CD14-positive monocyte (primary cell): ENCODE measurements at regions not wholly inside any gene's neighbourhood (a gene's known extent, or its start where the extent isn't known, plus 50 kb on each side); places are given as distances from the start of the nearest gene placed in this dataset.

ENCODE experiments used
- DNase-seq, 3 donors: peaks; one replicate each; pipeline ENCODE4 v3.0.0-alpha.2; 2011 to 2022
- H2AFZ ChIP-seq: 2 replicates; pipeline ENCODE4 v1.6.0; 2012; ENCODE audit warnings: mild to moderate bottlenecking, low read depth, low read length, inconsistent platforms; ENCODE audit not compliant: insufficient read depth, poor library complexity, severe bottlenecking
- H3K27ac ChIP-seq, 2 donors: 1 replicate in 1 of 2; 2 replicates in 1 of 2; pipeline ENCODE4 v1.5.1; 2012 to 2013; ENCODE audit warnings: low read length in 2 of 2, control low read depth in 1 of 2, inconsistent platforms in 1 of 2, low read depth in 1 of 2, mild to moderate bottlenecking in 1 of 2
- H3K27me3 ChIP-seq, 2 donors: one replicate each; pipeline versions ENCODE4 v1.6.0 to v1.6.1; 2011 to 2013; ENCODE audit warnings: low read length in 2 of 2; ENCODE audit not compliant: control insufficient read depth in 2 of 2, insufficient read depth in 2 of 2
- H3K36me3 ChIP-seq, 2 donors: replicated peaks in 1 of 2; 1 replicate in 1 of 2; 2 replicates in 1 of 2; pipeline versions ENCODE4 v1.5.1 to v1.6.1; 2012 to 2013; ENCODE audit warnings: low read length in 2 of 2, control low read depth in 1 of 2, inconsistent platforms in 1 of 2, mild to moderate bottlenecking in 1 of 2; ENCODE audit not compliant: insufficient read depth in 2 of 2, control insufficient read depth in 1 of 2
- H3K4me1 ChIP-seq, 2 donors: 1 replicate in 1 of 2; 2 replicates in 1 of 2; pipeline versions ENCODE4 v1.5.1 to v1.6.1; 2012 to 2013; ENCODE audit warnings: low read length in 2 of 2, control low read depth in 1 of 2, inconsistent platforms in 1 of 2, mild to moderate bottlenecking in 1 of 2, moderate library complexity in 1 of 2; ENCODE audit not compliant: insufficient read depth in 2 of 2, control insufficient read depth in 1 of 2
- H3K4me2 ChIP-seq: replicated peaks from 2 replicates; pipeline ENCODE3; 2012; ENCODE audit warnings: low read length, moderate library complexity, mild to moderate bottlenecking; ENCODE audit not compliant: poor library complexity, severe bottlenecking; ENCODE audit errors: extremely low read depth
- H3K4me3 ChIP-seq, 3 experiments: fragments of 200-600 bp in 1 of 3; sonication (generic) in 1 of 3; replicated peaks in 1 of 3; 1 replicate in 2 of 3; 2 replicates in 1 of 3; pipeline ENCODE4 v1.5.1; 2011 to 2013; ENCODE audit warnings: low read length in 3 of 3, mild to moderate bottlenecking in 3 of 3, control low read depth in 2 of 3, low read depth in 2 of 3, inconsistent platforms in 1 of 3, moderate library complexity in 1 of 3
- H3K79me2 ChIP-seq: 2 replicates; pipeline ENCODE4 v1.6.0; 2012; ENCODE audit warnings: mild to moderate bottlenecking, control low read depth, inconsistent platforms, low read length, moderate library complexity; ENCODE audit not compliant: insufficient read depth
- H3K9ac ChIP-seq: 2 replicates; pipeline ENCODE4 v1.6.0; 2017; ENCODE audit warnings: low read length, mild to moderate bottlenecking; ENCODE audit not compliant: insufficient read depth, poor library complexity, severe bottlenecking
- H3K9me3 ChIP-seq, 2 donors: replicated peaks in 1 of 2; 1 replicate in 1 of 2; 2 replicates in 1 of 2; pipeline versions ENCODE4 v1.5.1 to v1.6.1; 2012 to 2013; ENCODE audit warnings: low read length in 2 of 2, control low read depth in 1 of 2; ENCODE audit not compliant: control insufficient read depth in 1 of 2, insufficient read depth in 1 of 2
- H4K20me1 ChIP-seq: 2 replicates; pipeline ENCODE4 v1.6.0; 2012; ENCODE audit warnings: mild to moderate bottlenecking, low read length, control low read depth, moderate library complexity; ENCODE audit not compliant: insufficient read depth
- H3K27ac Mint-ChIP-seq, 7 donors: one replicate each; pipeline ENCODE4 v1.8.0; 2020; ENCODE audit warnings: mild to moderate bottlenecking in 7 of 7, mixed read lengths in 7 of 7, moderate library complexity in 6 of 7, inconsistent platforms in 2 of 7
- H3K27me3 Mint-ChIP-seq, 3 donors: one replicate each; pipeline ENCODE4 v1.8.0; 2021 to 2022; ENCODE audit warnings: low read depth in 3 of 3, mild to moderate bottlenecking in 3 of 3, mixed read lengths in 3 of 3, moderate library complexity in 3 of 3, inconsistent platforms in 1 of 3
- H3K36me3 Mint-ChIP-seq, 2 donors: one replicate each; pipeline ENCODE4 v1.8.0; 2020; ENCODE audit warnings: mixed read lengths in 2 of 2, inconsistent platforms in 1 of 2, mild to moderate bottlenecking in 1 of 2
- H3K4me1 Mint-ChIP-seq: one replicate; pipeline ENCODE4 v1.8.0; 2020; ENCODE audit warnings: mild to moderate bottlenecking, mixed read lengths
- H3K4me3 Mint-ChIP-seq, 2 donors: one replicate each; pipeline ENCODE4 v1.8.0; 2020; ENCODE audit warnings: mild to moderate bottlenecking in 2 of 2, mixed read lengths in 2 of 2, moderate library complexity in 1 of 2
- H3K9me3 Mint-ChIP-seq, 7 donors: one replicate each; pipeline ENCODE4 v1.8.0; 2020 to 2022; ENCODE audit warnings: mixed read lengths in 7 of 7, mild to moderate bottlenecking in 6 of 7, moderate library complexity in 6 of 7, inconsistent platforms in 2 of 7
- CTCF ChIP-seq: fragments of 200-600 bp; IDR thresholded peaks from one replicate; pipeline ENCODE4 v1.8.0; 2022; ENCODE audit warnings: antibody characterized with exemption, mild to moderate bottlenecking
- WGBS: methylation state at CpG from one replicate; pipeline ENCODE4 v1.1.5; 2013; ENCODE audit warnings: missing lambda C conversion rate; ENCODE audit not compliant: insufficient coverage; 5-methylcytosine and 5-hydroxymethylcytosine counted together
- intact Hi-C, 2 donors: fragments of 100-400 bp; cut with micrococcal nuclease; formaldehyde crosslinking; loops; one replicate each; pipeline versions ENCODE4 v1.15.0 to v1.15.1; 2023

GRCh38 chr14:43449291-43449690 is 1057.8 kb downstream of the FSCB start:
- no peak for DNase-seq
- peaks cover 0 to 11% (median 3%) of the 10 kb centered on the region in 7 donors for H3K9me3 Mint-ChIP-seq
- H3K27me3 ChIP-seq: no peaks in the 10 kb centered on the region

GRCh38 chr14:43438056-43438455 is 1069.0 kb downstream of the FSCB start:
- WGBS: no CpG with 5 or more reads among the region's 3 CpGs
- peaks cover 4 to 7% of the 10 kb centered on the region in 2 donors for H3K9me3 ChIP-seq
- no peaks in the 10 kb centered on the region for H3K36me3 ChIP-seq
- intact Hi-C loops: no loop called here
- Mint-ChIP-seq H3K4me1 (no peaks in the 10 kb centered on the region), H3K27me3 (peaks cover 0 to 2% (median 0%) of the 10 kb centered on the region in 3 donors), H3K36me3 (no peaks in the 10 kb centered on the region), H3K9me3 (peaks cover 7 to 16% (median 12%) of the 10 kb centered on the region in 7 donors), H3K4me3 (no peak overlapping the region), H3K27ac (no peak overlapping the region)
- no peak overlapping the region for H3K4me3 ChIP-seq
- no peaks in the 10 kb centered on the region for H3K79me2 ChIP-seq
- no peak overlapping the region for H2AFZ ChIP-seq
- no peaks in the 10 kb centered on the region for H3K4me1 ChIP-seq
- H3K4me2 ChIP-seq: no peak overlapping the region
- no peak for TF ChIP-seq CTCF
- no peak overlapping the region for H3K27ac ChIP-seq
- no peaks in the 10 kb centered on the region for H4K20me1 ChIP-seq
- DNase-seq: no peak
- H3K9ac ChIP-seq: no peak overlapping the region
- no peaks in the 10 kb centered on the region for H3K27me3 ChIP-seq

More at GRCh38 chr14:43449291-43449690, 1057.8 kb downstream of the FSCB start:
- Mint-ChIP-seq H3K36me3 (no peaks in the 10 kb centered on the region), H3K27me3 (no peaks in the 10 kb centered on the region), H3K4me1 (no peaks in the 10 kb centered on the region), H3K4me3 (no peak overlapping the region), H3K27ac (no peak overlapping the region)
- Histone ChIP-seq H3K9ac (no peak overlapping the region), H4K20me1 (no peaks in the 10 kb centered on the region), H3K36me3 (no peaks in the 10 kb centered on the region), H3K79me2 (no peaks in the 10 kb centered on the region), H2AFZ (no peak overlapping the region), H3K4me2 (no peak overlapping the region), H3K27ac (no peak overlapping the region), H3K4me1 (no peaks in the 10 kb centered on the region), H3K9me3 (peaks cover 0 to 5% of the 10 kb centered on the region in 2 donors), H3K4me3 (no peak overlapping the region)
- no peak for TF ChIP-seq CTCF
- 72% methylated on average over 2 of the region's 5 CpGs for whole genome bisulfite sequencing
- intact Hi-C loops: no loop called here
